OCI-LY7 (cell line): ENCODE measurements at regions not wholly inside any gene's neighbourhood (a gene's known extent, or its start where the extent isn't known, plus 50 kb on each side); places are given as distances from the start of the nearest gene placed in this dataset.

Experiments used
- CTCF ChIP-seq: fragments of 200-600 bp; sonication (generic); conservative IDR thresholded peaks from 2 replicates; pipeline ENCODE4 v1.5.1; 2014; ENCODE audit warnings: mild to moderate bottlenecking, antibody characterized with exemption, low read length, moderate library complexity, mixed read lengths
- EZH2phosphoT487 ChIP-seq: fragments of 200-600 bp; sonication (generic); IDR thresholded peaks from 2 replicates; pipeline ENCODE4 v1.6.1; 2018; ENCODE audit warnings: low read depth, borderline replicate concordance, mild to moderate bottlenecking, mixed run types, antibody characterized with exemption, low read length, moderate library complexity, mixed read lengths

DNA sequence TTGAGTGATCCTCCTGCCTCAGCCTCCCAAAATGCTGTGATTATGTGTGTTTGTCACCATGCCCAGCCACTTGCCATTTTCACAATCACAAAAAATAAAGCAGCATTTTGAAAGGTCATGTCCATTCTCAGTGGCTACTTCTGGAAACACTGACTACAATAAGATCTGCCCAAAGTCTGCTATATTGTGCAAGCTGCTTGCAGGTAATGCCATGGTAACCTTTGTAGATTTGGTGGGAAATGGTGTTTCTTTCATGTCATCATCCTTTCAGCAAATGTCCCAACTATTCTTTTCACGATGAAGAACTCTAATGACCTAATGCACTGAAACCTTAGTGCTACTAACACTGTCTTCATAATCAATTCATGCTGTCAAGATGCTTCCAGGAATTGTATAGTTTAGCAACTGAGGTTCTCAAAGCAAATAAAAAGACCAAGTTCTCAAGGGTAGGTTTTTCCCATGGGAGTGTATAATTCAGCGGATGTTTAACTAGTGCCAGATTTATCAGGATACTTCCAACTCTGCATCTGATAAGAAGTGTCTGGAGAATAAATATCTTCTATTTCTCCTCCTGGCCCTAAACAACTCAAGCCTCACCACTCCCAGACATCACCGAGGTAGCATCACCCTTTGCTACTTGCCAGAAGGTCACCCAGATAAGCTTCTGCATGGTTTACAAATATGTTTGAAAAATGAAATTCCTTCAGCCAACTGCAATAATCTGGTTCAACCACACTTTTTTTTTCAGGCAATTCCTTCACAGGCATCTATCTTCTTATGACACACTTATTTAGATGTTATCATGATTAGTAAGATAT is 132.0 kb upstream of the ZC3H11B start:
- TF ChIP-seq CTCF, result no peak
- no peak for TF ChIP-seq EZH2phosphoT487
